Endothelial cell of umbilical vein (primary cell): ENCODE measurements at regions not wholly inside any gene's neighbourhood (a gene's known extent, or its start where the extent isn't known, plus 50 kb on each side); places are given as distances from the start of the nearest gene placed in this dataset.

Experiments used
- BruUV-seq: library from RNA; stranded (reverse); fragments of 400-500 nt; replicated peaks from 2 replicates; lab custom pipeline; 2021; lab: Mats Ljungman, UMichigan
- CTCF ChIA-PET: fragments of 300-600, 350-600 bp; sonication (Branson Sonifier 250); formaldehyde crosslinking; loops from one replicate; lab custom pipeline; 2021; ENCODE audit warnings: antibody characterized with exemption, inconsistent platforms; lab: Charles Lee
- POLR2A ChIA-PET: fragments of 300-600, 350-600 bp; sonication (Branson Sonifier 250); formaldehyde crosslinking; loops from one replicate; lab custom pipeline; 2021; ENCODE audit warnings: antibody characterized with exemption, inconsistent platforms; lab: Charles Lee
- DNase-seq: peaks from one replicate; pipeline ENCODE4 v3.0.0-alpha.2; 2011; ENCODE audit warnings: low read depth, low spot score
- FAIRE-seq: peaks from 2 replicates; lab custom pipeline; 2011; peaks lifted over from hg19 to GRCh38; lab: Jason Lieb, UNC
- H2AFZ ChIP-seq: 2 replicates; pipeline ENCODE4 v1.6.0; 2012; ENCODE audit warnings: low read depth, low read length, control low read depth, inconsistent platforms
- H3K27ac ChIP-seq: 2 replicates; pipeline ENCODE4 v1.5.1; 2011; ENCODE audit warnings: low read depth, mild to moderate bottlenecking, control low read depth, low read length, moderate library complexity; ENCODE audit not compliant: insufficient read depth
- H3K27me3 ChIP-seq, 2 experiments: 2 replicates each; pipeline versions ENCODE4 v1.6.0 to v1.6.1; 2011; ENCODE audit warnings: low read length in 2 of 2, mixed read lengths in 1 of 2; ENCODE audit not compliant: control insufficient read depth in 2 of 2, insufficient read depth in 2 of 2
- H3K36me3 ChIP-seq, 2 experiments: 2 replicates in 1 of 2; 3 replicates in 1 of 2; pipeline ENCODE4 v1.5.1; 2011; ENCODE audit warnings: low read length in 2 of 2, mild to moderate bottlenecking in 1 of 2, moderate library complexity in 1 of 2; ENCODE audit not compliant: control insufficient read depth in 2 of 2, insufficient read depth in 2 of 2; ENCODE audit errors: extremely low read depth in 1 of 2
- H3K4me1 ChIP-seq: 3 replicates; pipeline ENCODE4 v1.5.1; 2011; ENCODE audit warnings: mild to moderate bottlenecking, low read length; ENCODE audit not compliant: control insufficient read depth, insufficient read depth; ENCODE audit errors: extremely low read depth
- H3K4me2 ChIP-seq: 2 replicates; pipeline ENCODE4 v1.6.1; 2011; ENCODE audit warnings: low read length, control low read depth, mixed read lengths; ENCODE audit not compliant: insufficient read depth
- H3K4me3 ChIP-seq, 3 experiments: fragments of 200-600 bp in 1 of 3; sonication (generic), shearing (Covaris generic) in 1 of 3; replicated peaks in 1 of 3; 2 replicates each; pipeline ENCODE4 v1.5.1; 2011 to 2016; ENCODE audit warnings: control low read depth in 3 of 3, low read length in 3 of 3, mild to moderate bottlenecking in 2 of 3, inconsistent platforms in 1 of 3, low read depth in 1 of 3, moderate library complexity in 1 of 3; ENCODE audit not compliant: insufficient read depth in 1 of 3
- H3K79me2 ChIP-seq: 2 replicates; pipeline ENCODE4 v1.6.0; 2012; ENCODE audit warnings: low read length, inconsistent platforms; ENCODE audit not compliant: control insufficient read depth, insufficient read depth
- H3K9ac ChIP-seq: replicated peaks from 2 replicates; pipeline ENCODE3; 2011; ENCODE audit warnings: low read length, control low read depth; ENCODE audit not compliant: insufficient read depth; ENCODE audit errors: extremely low read depth
- H3K9me1 ChIP-seq: replicated peaks from 3 replicates; pipeline ENCODE4 v1.6.0; 2011; ENCODE audit warnings: mild to moderate bottlenecking, low read length; ENCODE audit not compliant: control insufficient read depth, insufficient read depth; ENCODE audit errors: extremely low read depth
- H3K9me3 ChIP-seq: replicated peaks from 2 replicates; pipeline ENCODE4 v1.5.1; 2012; ENCODE audit warnings: low read length, inconsistent platforms; ENCODE audit not compliant: control insufficient read depth, insufficient read depth
- H4K20me1 ChIP-seq: replicated peaks from 2 replicates; pipeline ENCODE3; 2011; ENCODE audit warnings: mild to moderate bottlenecking, low read length; ENCODE audit not compliant: control insufficient read depth, insufficient read depth; ENCODE audit errors: extremely low read depth
- EZH2 ChIP-seq: IDR thresholded peaks from 2 replicates; pipeline ENCODE4 v1.6.1; 2012; ENCODE audit warnings: borderline replicate concordance, low read depth, mild to moderate bottlenecking, moderate library complexity, low read length, inconsistent platforms; ENCODE audit not compliant: severe bottlenecking
- FOS ChIP-seq: IDR thresholded peaks from 2 replicates; pipeline ENCODE4 v1.6.1; 2011; ENCODE audit warnings: mild to moderate bottlenecking, low read length, moderate library complexity, borderline replicate concordance; ENCODE audit not compliant: insufficient read depth
- GATA2 ChIP-seq: IDR thresholded peaks from 2 replicates; pipeline ENCODE4 v1.7.0; 2011; ENCODE audit warnings: low read depth, mild to moderate bottlenecking, moderate library complexity, mixed read lengths, low read length; ENCODE audit not compliant: insufficient read length, insufficient read depth
- JUN ChIP-seq: IDR thresholded peaks from 2 replicates; pipeline ENCODE4 v1.6.1; 2011; ENCODE audit warnings: borderline replicate concordance, low read depth; ENCODE audit not compliant: insufficient read length, insufficient read depth
- MYC ChIP-seq: IDR thresholded peaks from one replicate; pipeline ENCODE4 v1.6.1; 2011; ENCODE audit warnings: mild to moderate bottlenecking, low read depth, low read length
- POLR2A ChIP-seq: IDR thresholded peaks from 2 replicates; pipeline ENCODE4 v1.6.1; 2012; ENCODE audit warnings: low read depth, mild to moderate bottlenecking, control low read depth, low read length
- POLR2AphosphoS5 ChIP-seq: IDR thresholded peaks from 2 replicates; pipeline ENCODE4 v1.6.1; 2012; ENCODE audit warnings: low read depth, mild to moderate bottlenecking, control low read depth, low read length, moderate library complexity; ENCODE audit not compliant: insufficient read depth
- dilution Hi-C: fragments of 300-500 bp; cut with MboI; formaldehyde crosslinking; loops from one replicate; pipeline ENCODE4 v1.15.0; 2019; ENCODE audit warnings: low sequenced_read_pairs; ENCODE audit not compliant: extremely low pct_ligation_motif_present
- intact Hi-C: fragments of 100-400 bp; cut with micrococcal nuclease; formaldehyde crosslinking; loops from one replicate; pipeline ENCODE4 v1.10.0; 2022
- TF ChIP-seq, protein P1 (sequence below): IDR thresholded peaks from 2 replicates; pipeline ENCODE4 v1.6.1; 2011; ENCODE audit not compliant: insufficient read depth, insufficient read length
- TF ChIP-seq, protein P2 (sequence below), 2 donors: IDR thresholded peaks; 1 replicate in 1 of 2; 2 replicates in 1 of 2; pipeline ENCODE4 v1.5.1; 2011; ENCODE audit warnings: low read length in 2 of 2, mild to moderate bottlenecking in 2 of 2, moderate library complexity in 2 of 2, control low read depth in 1 of 2, inconsistent platforms in 1 of 2, low read depth in 1 of 2; ENCODE audit not compliant: insufficient read depth in 1 of 2; ENCODE audit errors: extremely low read depth in 1 of 2

GRCh38 chr9:7508516-7508915 lies 291.1 kb downstream of the DMAC1 start:
- Histone ChIP-seq H4K20me1 (no peaks in the 10 kb centered on the region), H3K4me2 (no peak overlapping the region), H3K36me3 (no peaks in the 10 kb centered on the region), H3K27ac (no peak overlapping the region), H3K79me2 (no peaks in the 10 kb centered on the region), H3K4me1 (no peaks in the 10 kb centered on the region), H3K27me3 (no peaks in the 10 kb centered on the region), H3K9me1 (no peaks in the 10 kb centered on the region), H2AFZ (no peak overlapping the region), H3K9ac (no peak overlapping the region), H3K4me3 (no peak overlapping the region), H3K9me3 (no peaks in the 10 kb centered on the region)
- no peak for FAIRE-seq
- BruUV-seq: no TSS peak
- intact Hi-C loops (no loop called here), dilution Hi-C loops (no loop called here)
- ChIA-PET POLR2A (no interaction called here), CTCF (no interaction called here)
- DNase-seq: no peak
- TF ChIP-seq POLR2A (no peak), MYC (no peak), FOS (no peak), JUN (no peak), POLR2AphosphoS5 (no peak), GATA2 (no peak), EZH2 (no peak)
- TF ChIP-seq, protein P1, sequence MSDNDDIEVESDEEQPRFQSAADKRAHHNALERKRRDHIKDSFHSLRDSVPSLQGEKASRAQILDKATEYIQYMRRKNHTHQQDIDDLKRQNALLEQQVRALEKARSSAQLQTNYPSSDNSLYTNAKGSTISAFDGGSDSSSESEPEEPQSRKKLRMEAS: no peak
- TF ChIP-seq, protein P2, sequence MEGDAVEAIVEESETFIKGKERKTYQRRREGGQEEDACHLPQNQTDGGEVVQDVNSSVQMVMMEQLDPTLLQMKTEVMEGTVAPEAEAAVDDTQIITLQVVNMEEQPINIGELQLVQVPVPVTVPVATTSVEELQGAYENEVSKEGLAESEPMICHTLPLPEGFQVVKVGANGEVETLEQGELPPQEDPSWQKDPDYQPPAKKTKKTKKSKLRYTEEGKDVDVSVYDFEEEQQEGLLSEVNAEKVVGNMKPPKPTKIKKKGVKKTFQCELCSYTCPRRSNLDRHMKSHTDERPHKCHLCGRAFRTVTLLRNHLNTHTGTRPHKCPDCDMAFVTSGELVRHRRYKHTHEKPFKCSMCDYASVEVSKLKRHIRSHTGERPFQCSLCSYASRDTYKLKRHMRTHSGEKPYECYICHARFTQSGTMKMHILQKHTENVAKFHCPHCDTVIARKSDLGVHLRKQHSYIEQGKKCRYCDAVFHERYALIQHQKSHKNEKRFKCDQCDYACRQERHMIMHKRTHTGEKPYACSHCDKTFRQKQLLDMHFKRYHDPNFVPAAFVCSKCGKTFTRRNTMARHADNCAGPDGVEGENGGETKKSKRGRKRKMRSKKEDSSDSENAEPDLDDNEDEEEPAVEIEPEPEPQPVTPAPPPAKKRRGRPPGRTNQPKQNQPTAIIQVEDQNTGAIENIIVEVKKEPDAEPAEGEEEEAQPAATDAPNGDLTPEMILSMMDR (IDR thresholded peaks at IDR 0.05; ENCODE audit: extremely low read depth in 1 of 2, insufficient read depth in 1 of 2, low read depth in 1 of 2, low read length in 2 of 2): no peak
